C4-2B (cell line): ENCODE measurements at regions not wholly inside any gene's neighbourhood (a gene's known extent, or its start where the extent isn't known, plus 50 kb on each side); places are given as distances from the start of the nearest gene placed in this dataset.

Source experiments
- ZFX ChIP-seq: fragments of 450-650 bp; IDR thresholded peaks from 2 replicates; pipeline ENCODE4 v1.6.1; 2017
- TF ChIP-seq, protein P1 (sequence below): fragments of 450-650 bp; conservative IDR thresholded peaks from 2 replicates; pipeline ENCODE4 v1.5.1; 2017; ENCODE audit warnings: mild to moderate bottlenecking

DNA sequence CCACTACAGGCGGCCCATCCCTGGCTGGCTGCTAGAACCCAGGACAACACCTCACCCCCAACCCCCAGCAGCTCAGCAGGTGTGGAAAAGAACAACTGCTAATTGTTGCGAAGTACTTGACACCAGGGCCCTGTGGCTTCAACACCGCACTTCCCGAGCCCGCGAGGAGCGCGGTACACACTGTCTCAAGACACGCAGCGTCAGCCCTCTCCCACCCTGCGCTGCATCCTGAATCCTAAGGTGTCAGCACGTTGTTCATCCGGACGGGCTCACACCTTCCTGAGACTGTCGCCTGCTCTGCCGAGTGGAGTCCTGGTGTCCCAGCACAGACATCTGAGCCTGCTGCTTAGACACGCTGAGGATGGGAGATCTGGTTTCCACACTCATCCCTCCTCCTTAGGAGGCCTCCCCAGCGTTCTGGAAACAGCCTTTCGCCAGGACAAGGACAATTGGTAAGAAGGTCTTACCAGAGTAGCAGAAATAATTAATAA lies 1336.2 kb downstream of the BRD1 start:
- no peak for TF ChIP-seq ZFX
- TF ChIP-seq, protein P1, sequence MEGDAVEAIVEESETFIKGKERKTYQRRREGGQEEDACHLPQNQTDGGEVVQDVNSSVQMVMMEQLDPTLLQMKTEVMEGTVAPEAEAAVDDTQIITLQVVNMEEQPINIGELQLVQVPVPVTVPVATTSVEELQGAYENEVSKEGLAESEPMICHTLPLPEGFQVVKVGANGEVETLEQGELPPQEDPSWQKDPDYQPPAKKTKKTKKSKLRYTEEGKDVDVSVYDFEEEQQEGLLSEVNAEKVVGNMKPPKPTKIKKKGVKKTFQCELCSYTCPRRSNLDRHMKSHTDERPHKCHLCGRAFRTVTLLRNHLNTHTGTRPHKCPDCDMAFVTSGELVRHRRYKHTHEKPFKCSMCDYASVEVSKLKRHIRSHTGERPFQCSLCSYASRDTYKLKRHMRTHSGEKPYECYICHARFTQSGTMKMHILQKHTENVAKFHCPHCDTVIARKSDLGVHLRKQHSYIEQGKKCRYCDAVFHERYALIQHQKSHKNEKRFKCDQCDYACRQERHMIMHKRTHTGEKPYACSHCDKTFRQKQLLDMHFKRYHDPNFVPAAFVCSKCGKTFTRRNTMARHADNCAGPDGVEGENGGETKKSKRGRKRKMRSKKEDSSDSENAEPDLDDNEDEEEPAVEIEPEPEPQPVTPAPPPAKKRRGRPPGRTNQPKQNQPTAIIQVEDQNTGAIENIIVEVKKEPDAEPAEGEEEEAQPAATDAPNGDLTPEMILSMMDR: no peak
